ENCODE measurements at regions not wholly inside any gene's neighbourhood (a gene's known extent, or its start where the extent isn't known, plus 50 kb on each side); places are given as distances from the start of the nearest gene placed in this dataset.

GRCh38 chr5:124481419-124481818, 265.0 kb downstream of the ZNF608 start:
- TF ChIP-seq CTCF (IDR thresholded peaks at IDR 0.05 in 2 of 3, conservative IDR thresholded peaks at IDR 0.05 in 1 of 3; ENCODE audit: borderline replicate concordance in 1 of 3, insufficient read depth in 1 of 3, low read depth in 2 of 3, low read length in 2 of 3), result no peak
- TF ChIP-seq POLR2A (IDR thresholded peaks at IDR 0.05; ENCODE audit: borderline replicate concordance, extremely low read depth, insufficient read depth, insufficient read length), result no peak
- TF ChIP-seq RAD21 (IDR thresholded peaks at IDR 0.05; ENCODE audit: low read depth), result no peak
- TF ChIP-seq SIN3A (IDR thresholded peaks at IDR 0.05; ENCODE audit: low read depth), result no peak
- TF ChIP-seq EZH2 (IDR thresholded peaks at IDR 0.05), result no peak

Data from HCT116 (cell line).